OCI-LY1 (cell line): ENCODE measurements at regions not wholly inside any gene's neighbourhood (a gene's known extent, or its start where the extent isn't known, plus 50 kb on each side); places are given as distances from the start of the nearest gene placed in this dataset.

Experiments used
- EZH2 ChIP-seq: fragments of 200-600 bp; sonication (generic), shearing (Covaris generic); IDR thresholded peaks from 2 replicates; pipeline ENCODE4 v1.8.0; 2017; ENCODE audit warnings: borderline replicate concordance, mixed run types, mild to moderate bottlenecking, antibody characterized with exemption, low read length, moderate library complexity, mixed read lengths
- TF ChIP-seq, protein P1 (sequence below): fragments of 200-600 bp; sonication (generic), shearing (Covaris generic); IDR thresholded peaks from 2 replicates; pipeline ENCODE4 v1.5.1; 2017; ENCODE audit warnings: mild to moderate bottlenecking, antibody characterized with exemption, low read length, moderate library complexity, mixed read lengths

- TF ChIP-seq, protein P1, sequence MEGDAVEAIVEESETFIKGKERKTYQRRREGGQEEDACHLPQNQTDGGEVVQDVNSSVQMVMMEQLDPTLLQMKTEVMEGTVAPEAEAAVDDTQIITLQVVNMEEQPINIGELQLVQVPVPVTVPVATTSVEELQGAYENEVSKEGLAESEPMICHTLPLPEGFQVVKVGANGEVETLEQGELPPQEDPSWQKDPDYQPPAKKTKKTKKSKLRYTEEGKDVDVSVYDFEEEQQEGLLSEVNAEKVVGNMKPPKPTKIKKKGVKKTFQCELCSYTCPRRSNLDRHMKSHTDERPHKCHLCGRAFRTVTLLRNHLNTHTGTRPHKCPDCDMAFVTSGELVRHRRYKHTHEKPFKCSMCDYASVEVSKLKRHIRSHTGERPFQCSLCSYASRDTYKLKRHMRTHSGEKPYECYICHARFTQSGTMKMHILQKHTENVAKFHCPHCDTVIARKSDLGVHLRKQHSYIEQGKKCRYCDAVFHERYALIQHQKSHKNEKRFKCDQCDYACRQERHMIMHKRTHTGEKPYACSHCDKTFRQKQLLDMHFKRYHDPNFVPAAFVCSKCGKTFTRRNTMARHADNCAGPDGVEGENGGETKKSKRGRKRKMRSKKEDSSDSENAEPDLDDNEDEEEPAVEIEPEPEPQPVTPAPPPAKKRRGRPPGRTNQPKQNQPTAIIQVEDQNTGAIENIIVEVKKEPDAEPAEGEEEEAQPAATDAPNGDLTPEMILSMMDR, result no peak
- no peak for TF ChIP-seq EZH2
These were observed 256.1 kb downstream of the INHBA start for GRCh38 chr7:41446606-41447449.
